HG02981 (cell line): ENCODE measurements at regions not wholly inside any gene's neighbourhood (a gene's known extent, or its start where the extent isn't known, plus 50 kb on each side); places are given as distances from the start of the nearest gene placed in this dataset.
A peak's percentile ranks its signal among the peaks of the same experiment; 100 is the strongest.

Source experiments
- ATAC-seq: cut with Tn5 transposase; IDR thresholded peaks from one replicate; pipeline ENCODE4 v1.9.1; 2021; ENCODE audit warnings: mild to moderate bottlenecking, moderate library complexity; ENCODE audit not compliant: unreplicated experiment

DNA sequence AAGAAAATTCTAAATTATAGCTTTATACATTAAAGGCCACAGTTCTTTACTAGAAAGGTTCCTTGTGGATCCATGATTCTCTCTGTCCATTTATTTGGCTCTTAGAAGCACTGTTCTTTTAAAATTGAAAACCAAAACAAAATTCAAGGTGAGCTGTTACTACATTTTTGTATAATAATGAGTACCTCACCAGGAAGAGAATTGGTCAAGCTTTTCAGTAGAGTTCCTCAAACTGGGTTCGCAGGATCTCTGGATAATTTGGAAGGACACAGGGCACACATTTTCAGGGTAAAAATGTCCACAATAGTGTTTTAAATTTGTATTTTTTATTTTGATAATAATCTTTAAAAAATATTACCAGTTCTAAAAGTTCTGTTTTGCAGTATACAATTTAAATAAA is 93.0 kb downstream of the PPP1R3A start:
- no peak for ATAC-seq

DNA sequence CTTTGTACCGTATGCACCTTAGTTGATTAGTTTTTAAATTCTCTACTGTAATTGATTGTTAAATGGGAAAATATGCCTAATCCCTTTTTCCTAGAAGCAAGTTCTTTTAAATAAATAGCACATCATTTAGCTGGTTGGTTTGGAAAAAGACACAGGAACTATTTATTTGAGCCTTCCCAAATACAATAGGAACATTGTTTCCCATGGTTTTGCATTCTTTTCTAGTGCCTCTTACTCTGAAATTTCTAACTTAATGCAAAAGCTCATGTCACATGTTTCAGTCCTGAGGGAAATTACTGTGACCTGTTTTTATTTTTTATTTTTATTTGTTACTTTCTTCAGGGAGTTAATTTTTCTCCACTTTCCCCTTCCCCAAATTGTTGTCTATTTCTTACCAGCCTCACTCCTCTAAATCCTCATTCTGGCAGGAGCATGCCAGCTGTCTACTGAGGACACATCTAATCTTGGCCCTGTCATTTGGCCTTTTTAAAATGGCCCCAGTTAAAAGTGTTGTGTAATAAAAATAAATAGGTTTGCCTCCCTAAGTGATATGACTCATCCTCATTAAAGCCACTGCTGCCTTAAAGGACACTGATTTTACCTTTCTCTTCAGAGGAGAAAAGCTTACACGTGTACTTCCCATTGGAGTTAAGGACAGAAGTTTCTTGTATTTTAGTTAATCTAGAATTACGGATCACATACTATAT is 94.5 kb downstream of the PPP1R3A start:
- ATAC-seq = no peak

DNA sequence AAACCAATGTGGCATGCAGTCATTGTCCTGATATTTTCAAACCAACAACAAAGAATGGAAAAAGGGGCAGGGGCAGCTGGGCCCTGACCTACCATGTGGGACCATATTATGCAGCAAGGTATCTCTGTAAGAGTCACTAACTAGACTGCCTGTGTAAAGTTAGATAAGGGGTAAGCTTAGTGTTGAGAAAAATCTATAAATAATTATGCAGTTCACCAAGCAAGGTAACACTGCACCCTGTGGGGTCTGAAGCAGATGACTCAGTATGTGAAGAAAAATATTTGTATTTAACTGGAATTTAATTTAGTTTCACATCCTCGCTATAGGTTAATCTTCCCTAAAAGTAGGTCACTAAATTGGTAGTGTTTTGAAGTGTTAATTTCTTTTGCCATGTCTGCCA is 99.3 kb downstream of the PPP1R3A start:
- no peak for ATAC-seq

DNA sequence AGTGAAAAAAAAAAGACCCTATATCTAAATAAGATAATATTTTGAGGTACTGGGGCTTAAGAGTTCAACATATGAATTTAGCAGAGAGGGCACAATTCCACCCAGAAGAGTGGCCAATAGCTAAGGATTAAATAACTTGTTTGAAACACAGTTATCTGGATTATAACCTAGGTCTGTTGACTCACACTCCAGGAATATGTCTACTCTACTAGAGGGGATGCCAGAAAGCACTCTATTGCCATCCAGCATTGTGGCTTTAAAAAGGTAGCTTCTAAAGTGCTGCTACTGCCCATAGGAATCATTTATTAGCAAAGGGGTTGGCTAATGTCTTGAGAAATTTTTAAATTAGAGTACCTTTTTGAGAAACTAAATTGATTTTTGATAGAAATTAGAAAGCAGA is 102.2 kb downstream of the PPP1R3A start:
- ATAC-seq = no peak

DNA sequence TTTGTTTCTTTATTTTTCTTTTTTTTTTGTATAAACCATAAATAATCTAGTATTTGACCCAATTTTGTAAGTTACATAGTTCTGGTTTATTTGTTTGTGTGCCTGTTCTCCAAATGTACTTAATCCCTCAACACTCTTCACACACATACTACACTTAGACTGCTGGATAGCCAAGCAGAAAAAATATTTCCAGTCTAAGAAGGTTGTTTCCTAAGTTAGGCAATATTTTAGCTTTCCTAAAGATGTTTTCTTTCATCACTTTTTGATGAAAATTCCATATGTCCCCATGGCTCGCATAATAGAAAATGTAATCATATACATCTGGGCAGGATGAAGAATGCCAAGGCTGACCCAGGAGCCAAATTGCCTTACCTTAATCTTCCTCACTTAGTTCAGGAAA is 105.3 kb downstream of the PPP1R3A start:
- ATAC-seq = no peak

DNA sequence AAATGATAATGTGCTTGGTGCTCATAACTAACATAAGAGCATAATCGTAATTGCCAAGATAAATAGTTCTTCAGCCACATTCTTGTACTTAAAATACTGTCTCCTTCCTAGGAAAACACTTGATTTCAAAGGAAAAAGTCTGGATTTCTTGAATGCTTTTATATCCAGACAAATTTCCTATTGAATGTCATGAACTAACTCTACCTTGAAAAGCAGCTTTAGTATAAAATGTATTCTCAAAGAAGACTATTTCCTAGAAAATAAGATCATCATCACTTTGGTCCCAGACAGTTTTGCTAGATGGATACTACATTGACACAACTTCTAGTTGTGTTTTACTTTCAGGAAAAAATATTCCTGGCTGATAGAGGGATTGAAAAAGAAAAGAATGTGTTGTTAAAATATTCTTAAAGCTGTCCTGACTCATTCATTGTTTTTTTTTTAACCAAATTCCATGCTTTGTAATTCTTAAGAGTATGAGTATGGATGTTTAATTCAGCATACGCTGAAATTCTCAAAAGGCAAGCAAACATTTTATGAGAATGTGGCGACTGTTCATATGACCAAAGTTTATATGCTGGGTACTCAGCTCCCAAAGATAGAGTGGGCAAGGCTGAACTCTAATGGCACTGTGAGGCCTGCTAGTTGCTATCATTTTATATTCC is 106.1 kb downstream of the PPP1R3A start:
- no peak for ATAC-seq

DNA sequence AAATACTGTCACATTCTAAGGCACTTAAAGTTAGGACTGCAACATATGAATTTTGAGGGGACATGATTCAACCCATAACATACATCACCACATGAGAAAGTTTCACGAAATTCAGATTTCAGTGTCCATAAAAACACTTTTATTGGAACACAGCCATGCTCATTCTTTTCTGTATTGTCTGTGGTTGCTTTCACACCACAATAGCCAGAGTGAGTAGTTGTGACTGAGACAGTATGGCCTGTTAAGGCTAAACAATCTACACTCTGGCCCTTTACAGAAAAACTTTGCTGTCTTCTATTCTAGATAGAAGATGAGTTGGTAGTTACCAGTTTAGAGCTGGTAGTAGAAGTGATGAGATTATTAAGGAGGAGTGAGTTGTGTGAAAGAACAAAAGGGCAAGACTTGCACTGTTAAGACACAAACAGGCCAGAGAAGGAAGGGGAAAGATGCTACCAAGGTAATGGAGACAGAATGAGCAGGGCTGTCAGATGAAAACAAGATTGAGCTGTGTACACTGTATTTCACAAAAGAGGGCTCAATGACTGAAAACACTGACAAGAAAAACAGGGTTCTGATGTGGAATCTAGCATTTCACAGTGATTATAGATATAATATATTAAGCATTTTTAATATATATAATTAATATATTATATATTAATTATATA is 108.6 kb downstream of the PPP1R3A start:
- no peak for ATAC-seq

DNA sequence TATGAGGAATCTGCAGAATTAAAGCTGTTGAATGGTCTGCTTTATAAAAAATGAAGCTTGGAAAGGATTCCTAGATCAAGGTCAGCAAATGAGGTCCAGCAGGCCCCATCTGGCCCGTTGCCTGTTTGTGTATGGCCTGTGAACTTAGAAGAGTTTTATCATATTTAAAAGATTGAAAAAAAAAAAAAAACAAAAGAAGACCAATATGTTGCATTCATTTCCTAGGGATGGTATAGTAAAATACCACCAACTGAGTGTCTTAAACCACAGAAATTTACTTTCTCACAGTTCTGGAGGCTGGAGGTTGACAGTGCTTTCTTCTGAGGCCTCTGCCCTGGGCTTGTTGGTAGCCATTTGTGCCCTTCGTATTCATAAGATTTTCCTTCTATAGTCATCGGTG is 109.2 kb downstream of the PPP1R3A start:
- ATAC-seq = no peak

DNA sequence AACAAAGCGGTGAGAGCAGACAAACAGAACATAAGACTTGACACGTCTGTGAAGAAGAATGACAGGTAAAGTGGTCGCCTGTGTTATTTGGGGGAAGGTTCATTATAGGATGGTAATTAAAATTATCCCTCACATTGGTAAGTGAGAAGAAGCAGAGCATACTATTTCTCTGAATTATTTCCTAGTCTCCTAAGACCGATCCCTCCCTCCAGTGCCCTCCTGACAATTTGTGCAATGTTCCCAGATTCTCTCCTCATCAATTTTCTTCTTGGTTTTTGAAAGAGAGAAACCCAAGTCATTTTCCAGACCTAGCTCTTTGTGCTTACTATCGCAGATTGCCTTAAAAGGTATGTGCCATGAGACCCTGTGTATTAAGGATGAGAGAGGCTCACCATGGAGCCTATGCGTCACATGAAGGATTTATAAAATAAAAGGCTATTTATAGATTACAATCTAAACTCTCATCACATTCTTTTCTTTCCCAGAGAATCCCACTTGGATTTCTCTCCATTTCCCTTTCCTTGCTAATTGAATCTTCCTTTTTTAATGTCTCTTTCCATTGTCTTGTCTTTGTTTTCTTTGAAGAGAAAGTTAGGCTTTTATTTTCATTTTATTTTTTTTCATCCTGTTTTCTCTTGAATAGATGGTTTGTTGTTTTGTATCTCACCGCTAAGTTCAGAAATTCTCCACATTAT is 112.0 kb downstream of the PPP1R3A start:
- no peak for ATAC-seq

DNA sequence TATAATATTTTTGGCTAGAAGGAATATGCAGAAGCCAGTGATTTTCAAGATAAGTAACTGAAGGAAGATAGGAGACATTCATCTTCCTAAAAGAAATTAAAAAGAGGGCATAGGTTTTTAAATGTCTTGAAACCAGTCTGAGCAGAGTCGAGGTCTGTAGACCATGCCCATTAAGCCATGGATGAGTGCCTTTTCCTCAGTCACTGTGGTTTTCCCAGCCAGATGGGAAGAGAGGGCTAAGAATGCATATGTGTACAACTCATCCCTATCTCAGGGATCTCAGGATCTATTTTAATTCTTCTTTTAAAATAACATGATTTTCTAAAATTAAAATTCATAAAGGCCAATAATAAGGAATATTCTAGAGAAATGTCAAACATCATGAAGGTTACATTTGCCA is 112.8 kb downstream of the PPP1R3A start:
- no peak for ATAC-seq

DNA sequence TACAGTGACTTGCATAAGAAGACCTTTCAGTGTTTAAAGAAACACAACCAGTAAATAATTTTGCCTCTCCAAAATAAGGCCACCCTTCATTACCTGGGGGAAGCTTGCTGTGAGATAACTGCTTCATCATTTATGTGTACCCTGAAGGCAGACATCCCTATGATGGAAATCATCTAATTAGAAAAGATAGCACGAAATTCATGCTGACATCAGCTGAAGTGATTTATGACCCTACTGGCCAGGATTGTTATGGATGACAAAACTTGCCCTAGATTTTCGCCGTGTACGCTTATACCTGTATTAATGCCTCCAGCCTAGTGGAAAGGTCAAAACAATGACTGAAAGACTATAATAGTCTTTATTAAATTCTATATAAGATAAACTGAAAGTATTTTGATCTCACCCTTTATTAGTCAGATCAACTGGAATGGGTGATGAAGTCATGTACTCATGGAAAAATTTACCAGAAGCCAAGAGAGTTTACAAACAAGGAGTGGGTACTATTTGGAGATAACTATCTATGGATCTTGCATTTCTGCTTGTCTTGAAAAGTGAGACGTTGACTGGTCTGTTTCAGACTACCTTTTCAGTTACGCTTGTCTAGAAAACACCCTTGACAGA is 114.2 kb downstream of the PPP1R3A start:
- ATAC-seq = no peak

DNA sequence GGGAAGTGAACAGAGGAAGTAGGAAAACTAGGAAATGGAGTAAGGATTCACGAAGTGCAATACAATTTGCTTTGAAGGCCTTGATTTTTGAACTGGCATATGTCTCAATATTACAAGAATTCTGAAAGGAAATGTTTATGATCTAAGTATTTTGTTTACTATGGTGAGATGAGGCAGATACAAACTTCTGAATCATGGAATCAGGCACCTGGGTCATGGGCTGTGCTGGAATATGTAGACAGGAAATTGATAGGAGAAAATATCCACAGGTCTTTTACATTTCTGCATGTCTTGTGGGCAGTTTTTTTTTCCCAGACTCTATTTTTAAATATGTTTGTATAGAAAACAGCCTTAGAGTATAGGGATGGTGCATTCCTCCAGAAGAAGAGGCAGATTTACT is 117.1 kb downstream of the PPP1R3A start:
- ATAC-seq = no peak

DNA sequence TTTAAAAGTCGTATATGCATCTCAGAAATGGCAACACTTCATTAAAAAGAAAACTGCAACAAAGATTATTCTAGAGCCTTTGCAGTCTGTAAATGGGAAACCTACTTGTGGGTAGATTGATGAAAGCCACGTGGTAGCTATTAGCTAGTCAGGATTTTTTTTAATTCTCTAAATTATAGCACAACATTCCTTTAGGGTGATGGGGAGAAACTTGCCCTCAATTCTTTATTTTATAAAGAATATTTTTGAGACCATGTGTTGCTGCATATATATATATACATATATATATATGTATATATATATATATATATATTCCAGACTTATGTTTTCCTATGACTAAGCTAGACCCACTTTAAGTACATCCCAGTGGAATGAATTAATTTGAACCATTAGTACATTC is 118.0 kb downstream of the PPP1R3A start:
- no peak for ATAC-seq

DNA sequence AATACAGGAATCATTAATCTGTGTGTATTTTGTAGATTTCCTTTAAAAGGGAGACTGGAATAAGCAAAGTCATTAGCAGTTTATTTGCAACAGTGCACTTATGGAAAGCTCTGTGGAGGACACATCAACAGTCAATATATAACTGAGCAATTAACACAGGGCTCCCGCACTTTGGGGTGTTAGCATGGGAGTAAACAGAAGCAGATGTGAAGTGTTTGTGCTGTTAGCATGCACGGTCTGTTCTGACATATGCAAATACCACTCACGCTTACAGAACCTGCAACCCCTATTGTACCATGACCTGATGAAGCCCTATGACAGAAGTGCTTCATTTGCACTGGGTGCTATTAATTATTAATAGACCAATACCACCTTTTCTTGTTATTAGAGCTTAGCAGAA is 118.9 kb downstream of the PPP1R3A start:
- peak; percentile 99 for ATAC-seq

DNA sequence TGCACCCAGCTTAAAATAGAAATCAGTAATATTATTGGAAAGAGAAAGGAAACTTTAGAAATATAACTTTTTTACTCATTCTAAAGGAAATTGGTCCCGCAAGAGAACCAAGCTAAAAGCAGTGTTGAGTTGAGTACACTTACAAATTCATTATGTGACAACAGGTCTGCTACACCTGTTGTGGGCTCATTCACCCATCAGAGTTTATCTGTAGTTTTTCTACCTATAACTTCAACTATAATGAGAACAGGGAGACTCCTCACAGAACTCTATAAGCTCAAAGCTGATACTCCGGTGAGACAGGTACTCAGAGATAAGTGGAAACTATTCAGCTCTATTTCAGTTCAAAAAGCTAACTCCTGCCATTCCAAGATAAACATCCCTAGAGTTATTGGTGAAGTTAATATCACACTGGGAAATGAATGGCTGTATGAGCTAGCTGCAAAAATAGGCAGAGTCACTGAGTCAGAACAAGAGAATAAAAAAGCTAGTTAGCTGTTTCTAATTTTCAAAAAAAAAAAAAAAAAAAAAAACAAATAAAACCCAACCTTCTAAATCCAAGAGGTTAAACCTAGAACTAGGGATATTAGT is 121.3 kb downstream of the PPP1R3A start:
- no peak for ATAC-seq

DNA sequence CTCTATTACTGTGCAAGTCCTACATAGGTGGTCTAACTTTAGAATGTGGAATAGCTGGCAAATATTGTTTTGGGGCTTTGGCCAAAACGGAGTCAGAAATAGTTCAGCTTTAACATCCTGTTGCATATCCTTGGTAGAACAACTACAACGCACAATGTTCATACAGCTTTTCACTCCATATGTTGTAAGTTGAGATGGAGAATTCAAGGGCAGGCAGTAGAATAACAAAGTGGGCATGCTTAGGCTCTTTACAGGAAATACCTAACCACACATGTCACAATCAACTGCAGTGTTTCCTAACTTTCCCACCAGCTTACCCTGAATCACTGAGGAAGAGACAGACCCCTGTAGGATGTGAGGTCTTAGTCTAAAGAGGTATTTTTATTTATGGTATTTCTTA is 122.3 kb downstream of the PPP1R3A start:
- no peak for ATAC-seq

DNA sequence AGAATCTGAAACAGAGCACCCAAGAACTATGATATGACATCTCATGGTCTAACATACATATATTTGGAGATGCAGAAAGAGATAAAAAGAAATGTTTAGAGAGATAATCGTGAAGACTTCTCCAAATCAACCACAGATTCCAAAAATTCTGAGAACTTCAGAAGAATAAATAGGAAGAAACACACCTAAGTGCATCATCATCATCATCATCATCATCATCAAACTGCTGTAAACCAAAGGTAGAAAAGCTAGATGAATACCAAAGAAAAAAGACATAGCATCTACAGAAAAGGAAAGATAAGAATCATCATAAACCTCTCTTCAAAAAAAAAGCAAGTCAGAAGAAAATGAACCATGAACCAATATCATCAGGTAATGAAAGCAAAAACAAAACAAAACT is 124.2 kb downstream of the PPP1R3A start:
- no peak for ATAC-seq

DNA sequence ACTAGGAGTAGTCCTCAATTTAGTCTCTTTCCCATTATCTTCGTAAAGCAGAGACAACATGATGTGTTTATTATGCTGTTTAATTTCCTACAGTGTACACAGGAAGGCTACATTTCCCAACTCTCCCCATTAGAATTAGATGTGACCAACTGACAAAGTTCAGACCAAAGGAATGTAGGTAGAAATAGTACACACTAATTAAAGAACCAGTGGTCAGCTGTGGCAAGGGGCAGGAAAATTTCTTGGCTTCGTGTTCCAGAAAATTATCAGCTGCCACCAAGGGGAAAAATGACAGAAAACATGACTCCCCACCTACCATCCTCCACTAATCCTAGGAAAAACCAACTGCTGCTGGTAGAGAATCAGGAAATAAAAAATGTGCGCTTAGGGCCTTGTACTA is 125.6 kb downstream of the PPP1R3A start:
- no peak for ATAC-seq

DNA sequence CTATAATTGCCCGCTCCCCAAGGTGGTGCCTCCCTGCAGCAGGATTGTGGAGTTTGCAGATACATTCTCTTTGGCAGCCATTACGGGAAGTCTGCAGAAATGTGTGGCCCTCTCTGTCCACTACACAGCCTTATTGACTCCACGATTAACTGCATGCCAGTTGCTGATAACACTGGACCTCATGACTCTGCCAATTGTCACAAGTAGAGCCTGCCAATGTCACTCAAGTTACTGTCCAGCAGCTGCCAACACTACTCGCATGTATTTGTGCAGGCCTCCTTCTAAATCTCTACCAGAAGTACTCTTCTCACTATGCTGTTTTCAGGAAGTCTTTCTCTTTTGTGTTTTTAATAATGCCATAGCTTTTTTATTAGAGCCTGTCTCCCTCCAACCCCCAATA is 128.8 kb downstream of the PPP1R3A start:
- no peak for ATAC-seq

DNA sequence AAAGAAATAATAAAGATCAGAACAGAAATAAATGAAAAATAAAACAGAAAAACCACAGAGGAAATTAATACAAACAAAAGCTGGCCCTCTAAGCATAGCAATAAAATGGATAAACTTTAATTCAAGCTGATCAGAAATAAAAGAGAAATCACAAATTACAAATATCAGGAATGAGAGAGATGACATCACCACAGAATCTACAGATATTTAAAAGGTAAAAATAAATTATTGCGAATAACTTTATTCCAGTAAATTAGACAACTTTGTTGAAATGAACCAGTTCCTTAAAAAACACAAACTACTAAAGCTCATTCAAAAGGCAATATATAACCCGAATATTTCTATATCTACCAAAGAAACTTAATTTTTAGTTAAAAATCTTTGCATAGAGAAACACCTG is 131.7 kb downstream of the PPP1R3A start:
- ATAC-seq = no peak

DNA sequence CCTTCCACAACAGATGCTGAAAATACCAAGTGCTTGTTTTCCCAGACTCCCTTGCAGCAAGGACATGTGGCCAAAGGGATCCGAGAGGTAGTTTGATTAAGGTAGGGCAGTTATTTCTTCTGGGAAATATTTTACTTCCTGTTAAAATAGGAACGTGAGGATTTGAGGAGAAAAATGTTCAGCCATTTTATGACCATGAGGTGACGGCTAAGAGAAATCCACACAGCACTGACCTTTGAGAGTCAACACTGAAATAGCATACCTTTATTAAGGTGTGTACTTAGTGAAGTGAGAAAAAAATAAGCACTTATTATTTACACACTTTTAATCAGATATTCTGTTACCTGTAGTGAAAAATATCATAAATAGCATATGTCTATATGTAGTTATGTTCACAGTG is 133.9 kb downstream of the PPP1R3A start:
- ATAC-seq = no peak
